Fibroblast of peridontal ligament (primary cell): ENCODE measurements at regions not wholly inside any gene's neighbourhood (a gene's known extent, or its start where the extent isn't known, plus 50 kb on each side); places are given as distances from the start of the nearest gene placed in this dataset.
"Not testable (repeated sequence)": the region's sequence is repeated elsewhere in the genome, so short reads cannot be mapped to it uniquely, and the experiment has no call there.

Experiments
- DNase-seq: peaks from one replicate; pipeline ENCODE4 v3.0.0-alpha.2; 2010; ENCODE audit errors: extremely low read depth

GRCh38 chr6:28838634-28839442, 84.9 kb downstream of the TRIM27 start:
- peak; percentile 74 for DNase-seq

- no peak for DNase-seq
These were observed 84.2 kb downstream of the TRIM27 start for GRCh38 chr6:28839443-28840120.

- DNase-seq, result no peak
These were observed 82.5 kb downstream of the TRIM27 start for GRCh38 chr6:28841290-28841689.

- DNase-seq, result not testable (repeated sequence)
These were observed 75.0 kb downstream of the TRIM27 start for GRCh38 chr6:28848756-28849155.
